ENCODE measurements at regions not wholly inside any gene's neighbourhood (a gene's known extent, or its start where the extent isn't known, plus 50 kb on each side); places are given as distances from the start of the nearest gene placed in this dataset.

DNA sequence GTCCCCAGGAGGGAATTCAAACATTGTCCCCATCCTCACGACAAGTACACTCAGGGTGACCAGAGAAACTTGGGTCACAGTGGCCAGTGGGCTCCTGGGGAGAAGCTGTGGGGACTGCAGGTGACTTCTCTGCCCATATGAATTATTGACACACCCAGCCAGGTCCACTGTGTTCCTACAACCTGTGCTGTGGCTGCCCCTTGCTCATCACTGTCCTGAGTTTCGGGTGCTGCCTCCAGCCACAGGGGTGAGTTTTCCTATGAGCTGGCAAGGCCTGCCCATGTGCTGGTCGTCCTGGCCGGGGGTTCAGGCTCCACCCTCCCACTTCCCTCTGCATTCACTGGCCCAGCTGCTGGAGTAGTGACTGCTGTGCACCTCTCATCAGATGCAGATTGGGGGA, 59.0 kb upstream of the RBFOX3 start (continued):
- TF ChIP-seq ZHX2 (IDR thresholded peaks at IDR 0.05; ENCODE audit: low read depth) (no peak), ZHX2 (CRISPR knock-in tag; IDR thresholded peaks at IDR 0.05; ENCODE audit: borderline replicate concordance) (no peak), ZFX (CRISPR knock-in tag; IDR thresholded peaks at IDR 0.05; ENCODE audit: low read depth) (no peak), ZFP36L1 (CRISPR knock-in tag; IDR thresholded peaks at IDR 0.05) (no peak), SOX5 (CRISPR knock-in tag; IDR thresholded peaks at IDR 0.05; ENCODE audit: borderline replicate concordance) (no peak), ZNF354B (CRISPR knock-in tag; IDR thresholded peaks at IDR 0.05) (no peak), TFAP4 (IDR thresholded peaks at IDR 0.05; ENCODE audit: borderline replicate concordance, low read depth) (no peak)
